ENCODE measurements at regions not wholly inside any gene's neighbourhood (a gene's known extent, or its start where the extent isn't known, plus 50 kb on each side); places are given as distances from the start of the nearest gene placed in this dataset.

DNA sequence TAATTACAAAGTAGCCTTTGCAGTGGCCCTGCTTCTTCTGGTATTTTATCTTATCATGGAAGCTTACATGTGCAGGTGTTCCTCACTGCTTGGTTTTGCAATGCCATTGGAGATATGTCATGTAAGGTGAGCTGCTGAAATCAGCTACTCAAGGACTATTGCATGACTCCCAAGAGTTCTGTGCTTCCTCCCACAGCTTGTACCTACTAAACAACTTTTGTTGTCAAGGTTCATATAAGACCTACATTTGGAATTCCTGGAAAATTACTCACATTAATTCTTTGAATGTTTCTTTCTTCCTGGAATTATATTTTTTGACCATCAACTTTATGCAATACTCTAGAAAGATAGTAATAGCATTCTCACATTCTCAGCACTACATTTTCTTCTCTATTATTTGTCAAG is 427.5 kb upstream of the HSF2 start (continued):
- TF ChIP-seq, protein P1, sequence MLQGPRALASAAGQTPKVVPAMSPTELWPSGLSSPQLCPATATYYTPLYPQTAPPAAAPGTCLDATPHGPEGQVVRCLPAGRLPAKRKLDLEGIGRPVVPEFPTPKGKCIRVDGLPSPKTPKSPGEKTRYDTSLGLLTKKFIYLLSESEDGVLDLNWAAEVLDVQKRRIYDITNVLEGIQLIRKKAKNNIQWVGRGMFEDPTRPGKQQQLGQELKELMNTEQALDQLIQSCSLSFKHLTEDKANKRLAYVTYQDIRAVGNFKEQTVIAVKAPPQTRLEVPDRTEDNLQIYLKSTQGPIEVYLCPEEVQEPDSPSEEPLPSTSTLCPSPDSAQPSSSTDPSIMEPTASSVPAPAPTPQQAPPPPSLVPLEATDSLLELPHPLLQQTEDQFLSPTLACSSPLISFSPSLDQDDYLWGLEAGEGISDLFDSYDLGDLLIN (CRISPR knock-in tag; IDR thresholded peaks at IDR 0.05; ENCODE audit: borderline replicate concordance): no peak
- TF ChIP-seq CAMTA2 (CRISPR knock-in tag; IDR thresholded peaks at IDR 0.05; ENCODE audit: borderline replicate concordance): no peak
- TF ChIP-seq ZNF839 (CRISPR knock-in tag; IDR thresholded peaks at IDR 0.05; ENCODE audit: borderline replicate concordance): no peak
- TF ChIP-seq SMARCE1 (IDR thresholded peaks at IDR 0.05; ENCODE audit: borderline replicate concordance): no peak
- TF ChIP-seq, protein P2, sequence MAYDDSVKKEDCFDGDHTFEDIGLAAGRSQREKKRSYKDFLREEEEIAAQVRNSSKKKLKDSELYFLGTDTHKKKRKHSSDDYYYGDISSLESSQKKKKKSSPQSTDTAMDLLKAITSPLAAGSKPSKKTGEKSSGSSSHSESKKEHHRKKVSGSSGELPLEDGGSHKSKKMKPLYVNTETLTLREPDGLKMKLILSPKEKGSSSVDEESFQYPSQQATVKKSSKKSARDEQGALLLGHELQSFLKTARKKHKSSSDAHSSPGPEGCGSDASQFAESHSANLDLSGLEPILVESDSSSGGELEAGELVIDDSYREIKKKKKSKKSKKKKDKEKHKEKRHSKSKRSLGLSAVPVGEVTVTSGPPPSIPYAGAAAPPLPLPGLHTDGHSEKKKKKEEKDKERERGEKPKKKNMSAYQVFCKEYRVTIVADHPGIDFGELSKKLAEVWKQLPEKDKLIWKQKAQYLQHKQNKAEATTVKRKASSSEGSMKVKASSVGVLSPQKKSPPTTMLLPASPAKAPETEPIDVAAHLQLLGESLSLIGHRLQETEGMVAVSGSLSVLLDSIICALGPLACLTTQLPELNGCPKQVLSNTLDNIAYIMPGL (CRISPR knock-in tag; IDR thresholded peaks at IDR 0.05; ENCODE audit: borderline replicate concordance in 1 of 2, low read depth in 1 of 2): no peak
- no peak for TF ChIP-seq ZNF589 (CRISPR knock-in tag; conservative IDR thresholded peaks at IDR 0.05)
- TF ChIP-seq MAF1 (CRISPR knock-in tag; IDR thresholded peaks at IDR 0.05; ENCODE audit: borderline replicate concordance): no peak

DNA sequence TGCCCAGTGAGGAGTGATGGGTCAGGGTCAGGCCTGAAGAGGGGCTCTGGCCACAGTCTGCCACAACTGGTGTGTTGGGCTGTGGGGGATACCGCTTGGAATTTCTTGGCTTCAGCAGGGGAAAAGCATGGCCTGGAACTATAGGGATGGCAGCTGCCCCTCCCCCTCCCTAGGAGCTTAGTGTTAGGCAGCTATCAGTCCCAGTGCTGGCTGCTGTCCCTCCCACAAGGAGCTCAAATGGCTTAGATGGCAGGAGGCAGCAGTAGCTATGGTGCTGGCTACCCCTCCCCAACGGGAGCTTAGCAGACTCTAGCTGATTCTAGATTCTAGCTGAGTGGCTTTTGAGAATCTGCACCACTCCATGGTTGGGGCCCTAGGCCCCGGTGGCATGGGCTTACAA is 414.5 kb upstream of the HSF2 start:
- intact Hi-C loops (cut with micrococcal nuclease; ENCODE audit: unreplicated experiment) (no loop called here), in situ Hi-C loops (cut with HindIII; ENCODE audit: extremely low pct_ligation_motif_present, low pct_unique_long_range_greater_than_20kb) (no loop called here)
- no peak overlapping the region for H3K4me3 ChIP-seq (replicated peaks in 1 of 3; ENCODE audit: insufficient read depth in 1 of 3, low read depth in 2 of 3, low read length in 3 of 3)
- no peaks in the 10 kb centered on the region for H3K4me1 ChIP-seq (ENCODE audit: insufficient read depth, low read length)
- H3K9me3 ChIP-seq (ENCODE audit: low read length): no peaks in the 10 kb centered on the region
- H3K36me3 ChIP-seq (replicated peaks in 1 of 2; ENCODE audit: control insufficient read depth in 1 of 2, insufficient read depth in 2 of 2, low read length in 2 of 2): no peaks in the 10 kb centered on the region
- CTCF ChIA-PET (ENCODE audit: low intra/inter-chr PET ratio, low total read pairs): no interaction called here
- H3K27me3 ChIP-seq (ENCODE audit: control insufficient read depth in 1 of 2, insufficient read depth in 2 of 2, low read length in 2 of 2): no peaks in the 10 kb centered on the region
- DNase-seq (ENCODE audit: low spot score) (no peak), ATAC-seq (no peak), FAIRE-seq (no peak)
- H2AFZ ChIP-seq (ENCODE audit: low read length): no peak overlapping the region
- H3K27ac ChIP-seq (ENCODE audit: extremely low read length, insufficient read depth, low read length): no peak overlapping the region
- H3K79me2 ChIP-seq (ENCODE audit: insufficient read depth, low read length): no peaks in the 10 kb centered on the region
- H3K9ac ChIP-seq (ENCODE audit: insufficient read depth, low read depth, low read length): no peak overlapping the region
- H3K4me2 ChIP-seq (ENCODE audit: low read depth, low read length): no peak overlapping the region
- POLR2A ChIA-PET: no interaction called here
- H4K20me1 ChIP-seq (ENCODE audit: insufficient read depth, low read length): no peaks in the 10 kb centered on the region
- 7% methylated on average over 2 of the region's 3 CpGs for WGBS (ENCODE audit: low lambda C conversion rate)
- BruUV-seq (replicated peaks): no TSS peak
- TF ChIP-seq ZBTB1 (CRISPR knock-in tag; IDR thresholded peaks at IDR 0.05; ENCODE audit: borderline replicate concordance) (no peak), SETDB1 (CRISPR knock-in tag; IDR thresholded peaks at IDR 0.05; ENCODE audit: borderline replicate concordance) (no peak), POLR2AphosphoS5 (IDR thresholded peaks at IDR 0.05; ENCODE audit: low read depth, low read length) (no peak), TOPORS (CRISPR knock-in tag; IDR thresholded peaks at IDR 0.05) (no peak), ZNF224 (CRISPR knock-in tag; IDR thresholded peaks at IDR 0.05) (no peak), ZBTB20 (CRISPR knock-in tag; IDR thresholded peaks at IDR 0.05; ENCODE audit: borderline replicate concordance, low read depth) (no peak), TBX3 (IDR thresholded peaks at IDR 0.05; ENCODE audit: borderline replicate concordance) (no peak)
- TF ChIP-seq, protein P3, sequence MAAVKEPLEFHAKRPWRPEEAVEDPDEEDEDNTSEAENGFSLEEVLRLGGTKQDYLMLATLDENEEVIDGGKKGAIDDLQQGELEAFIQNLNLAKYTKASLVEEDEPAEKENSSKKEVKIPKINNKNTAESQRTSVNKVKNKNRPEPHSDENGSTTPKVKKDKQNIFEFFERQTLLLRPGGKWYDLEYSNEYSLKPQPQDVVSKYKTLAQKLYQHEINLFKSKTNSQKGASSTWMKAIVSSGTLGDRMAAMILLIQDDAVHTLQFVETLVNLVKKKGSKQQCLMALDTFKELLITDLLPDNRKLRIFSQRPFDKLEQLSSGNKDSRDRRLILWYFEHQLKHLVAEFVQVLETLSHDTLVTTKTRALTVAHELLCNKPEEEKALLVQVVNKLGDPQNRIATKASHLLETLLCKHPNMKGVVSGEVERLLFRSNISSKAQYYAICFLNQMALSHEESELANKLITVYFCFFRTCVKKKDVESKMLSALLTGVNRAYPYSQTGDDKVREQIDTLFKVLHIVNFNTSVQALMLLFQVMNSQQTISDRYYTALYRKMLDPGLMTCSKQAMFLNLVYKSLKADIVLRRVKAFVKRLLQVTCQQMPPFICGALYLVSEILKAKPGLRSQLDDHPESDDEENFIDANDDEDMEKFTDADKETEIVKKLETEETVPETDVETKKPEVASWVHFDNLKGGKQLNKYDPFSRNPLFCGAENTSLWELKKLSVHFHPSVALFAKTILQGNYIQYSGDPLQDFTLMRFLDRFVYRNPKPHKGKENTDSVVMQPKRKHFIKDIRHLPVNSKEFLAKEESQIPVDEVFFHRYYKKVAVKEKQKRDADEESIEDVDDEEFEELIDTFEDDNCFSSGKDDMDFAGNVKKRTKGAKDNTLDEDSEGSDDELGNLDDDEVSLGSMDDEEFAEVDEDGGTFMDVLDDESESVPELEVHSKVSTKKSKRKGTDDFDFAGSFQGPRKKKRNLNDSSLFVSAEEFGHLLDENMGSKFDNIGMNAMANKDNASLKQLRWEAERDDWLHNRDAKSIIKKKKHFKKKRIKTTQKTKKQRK (IDR thresholded peaks at IDR 0.05; ENCODE audit: low read length): no peak
- TF ChIP-seq, protein P4, sequence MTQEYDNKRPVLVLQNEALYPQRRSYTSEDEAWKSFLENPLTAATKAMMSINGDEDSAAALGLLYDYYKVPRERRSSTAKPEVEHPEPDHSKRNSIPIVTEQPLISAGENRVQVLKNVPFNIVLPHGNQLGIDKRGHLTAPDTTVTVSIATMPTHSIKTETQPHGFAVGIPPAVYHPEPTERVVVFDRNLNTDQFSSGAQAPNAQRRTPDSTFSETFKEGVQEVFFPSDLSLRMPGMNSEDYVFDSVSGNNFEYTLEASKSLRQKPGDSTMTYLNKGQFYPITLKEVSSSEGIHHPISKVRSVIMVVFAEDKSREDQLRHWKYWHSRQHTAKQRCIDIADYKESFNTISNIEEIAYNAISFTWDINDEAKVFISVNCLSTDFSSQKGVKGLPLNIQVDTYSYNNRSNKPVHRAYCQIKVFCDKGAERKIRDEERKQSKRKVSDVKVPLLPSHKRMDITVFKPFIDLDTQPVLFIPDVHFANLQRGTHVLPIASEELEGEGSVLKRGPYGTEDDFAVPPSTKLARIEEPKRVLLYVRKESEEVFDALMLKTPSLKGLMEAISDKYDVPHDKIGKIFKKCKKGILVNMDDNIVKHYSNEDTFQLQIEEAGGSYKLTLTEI (CRISPR knock-in tag; conservative IDR thresholded peaks at IDR 0.05): no peak
